H4 (cell line): ENCODE measurements at regions not wholly inside any gene's neighbourhood (a gene's known extent, or its start where the extent isn't known, plus 50 kb on each side); places are given as distances from the start of the nearest gene placed in this dataset.
A peak's percentile ranks its signal among the peaks of the same experiment; 100 is the strongest.

Source experiments
- DNase-seq: peaks from one replicate; pipeline ENCODE4 v3.0.0-alpha.2; 2015; ENCODE audit warnings: low spot score

- DNase-seq: no peak
Observed at GRCh38 chr6:104087765-104088164, 772.0 kb downstream of the HACE1 start.

- no peak for DNase-seq
Observed at GRCh38 chr6:104068281-104068680, 791.4 kb downstream of the HACE1 start.

- no peak for DNase-seq
Observed at GRCh38 chr6:104064876-104065275, 794.8 kb downstream of the HACE1 start.

GRCh38 chr6:104050455-104050854, 809.3 kb downstream of the HACE1 start:
- DNase-seq: no peak

- peak; percentile 36 for DNase-seq
Observed at GRCh38 chr6:104046426-104046825, 813.3 kb downstream of the HACE1 start.

- DNase-seq: no peak
Observed at GRCh38 chr6:104031346-104031745, 828.4 kb downstream of the HACE1 start.

GRCh38 chr6:104022126-104022525, 837.6 kb downstream of the HACE1 start:
- no peak for DNase-seq

GRCh38 chr6:104019075-104019753, 840.5 kb downstream of the HACE1 start:
- peak; percentile 4 for DNase-seq

GRCh38 chr6:104017410-104018381, 842.0 kb downstream of the HACE1 start:
- DNase-seq: no peak

GRCh38 chr6:104014163-104014959, 845.4 kb downstream of the HACE1 start:
- no peak for DNase-seq

GRCh38 chr6:104013312-104013971, 846.3 kb downstream of the HACE1 start:
- no peak for DNase-seq

GRCh38 chr6:104010897-104011296, 848.8 kb downstream of the HACE1 start:
- no peak for DNase-seq

GRCh38 chr6:104003803-104004516, 855.8 kb downstream of the HACE1 start:
- no peak for DNase-seq

GRCh38 chr6:103995571-103995970, 864.1 kb downstream of the HACE1 start:
- no peak for DNase-seq

GRCh38 chr6:103983860-103984259, 875.9 kb downstream of the HACE1 start:
- peak; percentile 2 for DNase-seq

GRCh38 chr6:103983011-103983410, 876.7 kb downstream of the HACE1 start:
- no peak for DNase-seq

GRCh38 chr6:103982574-103982973, 877.1 kb downstream of the HACE1 start:
- DNase-seq: no peak

- no peak for DNase-seq
Observed at GRCh38 chr6:103979308-103979707, 880.4 kb downstream of the HACE1 start.

- DNase-seq: no peak
Observed at GRCh38 chr6:103937389-103937788, 922.3 kb downstream of the HACE1 start.

- DNase-seq: no peak
Observed at GRCh38 chr6:103925317-103925716, 934.4 kb downstream of the HACE1 start.

GRCh38 chr6:103910018-103910417, 949.7 kb downstream of the HACE1 start:
- DNase-seq: no peak
